ENCODE measurements at regions not wholly inside any gene's neighbourhood (a gene's known extent, or its start where the extent isn't known, plus 50 kb on each side); places are given as distances from the start of the nearest gene placed in this dataset.

GRCh38 chr15:39459548-39459947 lies 121.3 kb upstream of the THBS1 start:
- TF ChIP-seq OSR1 (CRISPR knock-in tag; IDR thresholded peaks at IDR 0.05) (no peak), ZNF565 (CRISPR knock-in tag; conservative IDR thresholded peaks at IDR 0.05; ENCODE audit: low read depth) (no peak), ZFP3 (CRISPR knock-in tag; IDR thresholded peaks at IDR 0.05) (no peak), ISL1 (CRISPR knock-in tag; IDR thresholded peaks at IDR 0.05) (no peak), PATZ1 (CRISPR knock-in tag; IDR thresholded peaks at IDR 0.05; ENCODE audit: borderline replicate concordance) (no peak), PPARA (CRISPR knock-in tag; IDR thresholded peaks at IDR 0.05; ENCODE audit: borderline replicate concordance) (no peak), CREB5 (CRISPR knock-in tag; IDR thresholded peaks at IDR 0.05; ENCODE audit: low read depth) (no peak), TSHZ2 (CRISPR knock-in tag; IDR thresholded peaks at IDR 0.05) (no peak), ZFP30 (CRISPR knock-in tag; IDR thresholded peaks at IDR 0.05) (no peak), ARNTL (CRISPR knock-in tag; IDR thresholded peaks at IDR 0.05; ENCODE audit: borderline replicate concordance, low read depth) (no peak), CSRNP3 (CRISPR knock-in tag; IDR thresholded peaks at IDR 0.05) (no peak), RARB (CRISPR knock-in tag; IDR thresholded peaks at IDR 0.05) (no peak), ZNF70 (CRISPR knock-in tag; IDR thresholded peaks at IDR 0.05) (no peak), BACH2 (CRISPR knock-in tag; IDR thresholded peaks at IDR 0.05; ENCODE audit: borderline replicate concordance) (no peak), ESRRG (CRISPR knock-in tag; IDR thresholded peaks at IDR 0.05) (no peak), TCF4 (CRISPR knock-in tag; IDR thresholded peaks at IDR 0.05; ENCODE audit: borderline replicate concordance) (no peak)
- no peak for ATAC-seq

- TF ChIP-seq POU6F1 (CRISPR knock-in tag; IDR thresholded peaks at IDR 0.05; ENCODE audit: borderline replicate concordance, low read depth): no peak
- TF ChIP-seq CREB5 (CRISPR knock-in tag; IDR thresholded peaks at IDR 0.05; ENCODE audit: low read depth): no peak
- TF ChIP-seq OSR1 (CRISPR knock-in tag; IDR thresholded peaks at IDR 0.05): no peak
- TF ChIP-seq TCF4 (CRISPR knock-in tag; IDR thresholded peaks at IDR 0.05; ENCODE audit: borderline replicate concordance): no peak
- TF ChIP-seq ISL1 (CRISPR knock-in tag; IDR thresholded peaks at IDR 0.05): no peak
- TF ChIP-seq ZNF565 (CRISPR knock-in tag; conservative IDR thresholded peaks at IDR 0.05; ENCODE audit: low read depth): no peak
- TF ChIP-seq ARNTL (CRISPR knock-in tag; IDR thresholded peaks at IDR 0.05; ENCODE audit: borderline replicate concordance, low read depth): no peak
- TF ChIP-seq GLIS3 (CRISPR knock-in tag; IDR thresholded peaks at IDR 0.05): no peak
- TF ChIP-seq PPARA (CRISPR knock-in tag; IDR thresholded peaks at IDR 0.05; ENCODE audit: borderline replicate concordance): no peak
- ATAC-seq: no peak
Measured at GRCh38 chr15:39460748-39461147, 120.1 kb upstream of the THBS1 start.

GRCh38 chr15:39461536-39462130 lies 119.2 kb upstream of the THBS1 start:
- TF ChIP-seq ESRRG (CRISPR knock-in tag; IDR thresholded peaks at IDR 0.05) (no peak), TOX (CRISPR knock-in tag; IDR thresholded peaks at IDR 0.05; ENCODE audit: borderline replicate concordance) (no peak), TCF4 (CRISPR knock-in tag; IDR thresholded peaks at IDR 0.05; ENCODE audit: borderline replicate concordance) (no peak)
- ATAC-seq: no peak
